Stimulated activated CD4-positive, alpha-beta T cell treated with anti-CD3 and anti-CD28 coated beads, Interleukin-15, amount 100 ng/mL, for 24 hours (primary cell): ENCODE measurements at regions not wholly inside any gene's neighbourhood (a gene's known extent, or its start where the extent isn't known, plus 50 kb on each side); places are given as distances from the start of the nearest gene placed in this dataset.
"Not testable (repeated sequence)": the region's sequence is repeated elsewhere in the genome, so short reads cannot be mapped to it uniquely, and the experiment has no call there.

Source experiments
- DNase-seq: peaks from one replicate; pipeline ENCODE4 v3.0.0-alpha.2; 2020

GRCh38 chr6:92495242-92495641, 924.1 kb downstream of the EPHA7 start:
- DNase-seq, result no peak

DNA sequence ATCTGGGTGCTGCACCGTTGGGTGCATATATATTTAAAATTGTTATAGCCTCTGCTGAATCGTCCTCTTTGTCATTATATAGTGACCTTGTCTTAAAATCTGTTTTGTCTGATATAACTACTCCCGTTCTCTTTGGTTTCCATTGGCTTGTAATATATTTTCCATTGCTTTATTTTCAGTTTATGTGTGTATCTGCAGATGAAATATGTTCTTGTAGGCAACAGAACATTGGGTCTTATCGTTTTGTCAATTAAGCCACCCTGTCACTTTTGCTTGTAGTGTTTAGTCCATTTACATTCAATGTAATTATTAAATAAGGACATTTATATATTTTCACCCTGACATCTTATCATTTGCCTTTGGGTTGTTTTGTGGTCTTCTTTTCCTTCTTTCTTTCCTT, 933.9 kb downstream of the EPHA7 start:
- DNase-seq, result no peak

GRCh38 chr6:92479831-92480230, 939.5 kb downstream of the EPHA7 start:
- DNase-seq, result no peak

- DNase-seq, result no peak
Measured at GRCh38 chr6:92473056-92473455, 946.3 kb downstream of the EPHA7 start.

DNA sequence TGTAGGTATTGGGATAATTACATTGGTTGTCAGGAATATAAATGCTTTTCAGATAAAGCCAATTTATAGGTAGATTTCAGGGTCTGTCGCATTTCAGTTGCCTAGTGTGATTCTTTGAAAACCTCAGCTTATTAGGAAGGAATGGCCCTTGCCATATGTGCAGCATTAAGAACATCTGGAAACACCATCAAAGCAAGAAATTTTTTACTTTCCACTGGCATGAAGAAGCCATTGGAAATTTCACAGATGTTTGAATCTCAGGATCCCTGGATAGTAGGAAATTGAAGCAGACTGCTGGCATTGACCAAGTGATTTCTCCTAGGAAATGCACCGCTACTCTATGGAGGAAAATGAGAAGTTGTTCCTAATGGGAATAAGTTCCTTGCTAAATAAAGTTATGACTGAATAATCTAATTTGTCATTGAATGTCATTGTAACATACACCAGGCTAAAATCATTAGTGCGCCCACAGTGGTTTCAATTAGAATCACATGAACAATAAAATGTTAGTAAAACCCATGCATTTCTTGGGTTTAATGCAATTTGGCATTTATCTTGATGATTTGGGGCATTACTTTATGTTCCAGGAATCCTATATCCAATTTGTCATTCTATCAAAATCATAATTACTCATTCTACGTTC, 950.1 kb downstream of the EPHA7 start:
- DNase-seq, result no peak

GRCh38 chr6:92468066-92468465, 951.3 kb downstream of the EPHA7 start:
- DNase-seq, result no peak

GRCh38 chr6:92460133-92460532, 959.2 kb downstream of the EPHA7 start:
- DNase-seq, result no peak

DNA sequence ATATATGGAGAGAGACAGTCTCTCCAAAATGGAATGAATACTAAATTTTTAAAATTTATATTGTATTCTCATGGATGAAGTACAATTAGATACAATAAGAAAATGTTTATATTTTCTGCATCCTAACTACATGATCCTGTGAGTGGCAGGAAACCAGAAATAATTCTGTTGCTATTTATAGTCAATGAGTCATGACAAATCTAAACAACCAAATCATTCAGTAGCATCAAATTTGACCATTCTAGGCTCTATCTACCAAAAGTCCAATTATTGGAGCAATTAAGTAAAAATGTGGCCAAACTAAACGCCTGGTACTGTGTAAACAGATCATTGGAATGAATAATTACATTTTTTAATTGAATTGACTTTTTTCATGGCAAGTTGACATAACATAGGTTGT, 959.8 kb downstream of the EPHA7 start:
- no peak for DNase-seq

DNA sequence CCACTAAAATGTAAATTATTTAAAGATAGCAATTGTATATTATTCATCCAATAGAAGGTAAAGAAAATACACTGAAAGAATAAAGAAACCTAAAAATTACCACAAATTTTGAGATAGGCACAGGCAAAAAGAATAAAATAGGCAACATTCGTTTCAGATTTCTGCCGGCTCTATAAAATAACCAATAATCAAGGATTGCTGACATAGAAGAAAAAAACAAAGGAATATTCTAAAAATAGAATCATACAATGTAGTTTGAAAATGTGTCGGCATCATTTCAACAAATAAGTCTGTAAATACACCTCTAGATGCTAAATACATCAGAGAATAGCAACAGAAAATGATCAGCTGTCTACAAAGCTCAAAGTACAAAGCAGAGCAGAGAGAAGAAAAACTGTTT, 973.3 kb downstream of the EPHA7 start:
- no peak for DNase-seq

DNA sequence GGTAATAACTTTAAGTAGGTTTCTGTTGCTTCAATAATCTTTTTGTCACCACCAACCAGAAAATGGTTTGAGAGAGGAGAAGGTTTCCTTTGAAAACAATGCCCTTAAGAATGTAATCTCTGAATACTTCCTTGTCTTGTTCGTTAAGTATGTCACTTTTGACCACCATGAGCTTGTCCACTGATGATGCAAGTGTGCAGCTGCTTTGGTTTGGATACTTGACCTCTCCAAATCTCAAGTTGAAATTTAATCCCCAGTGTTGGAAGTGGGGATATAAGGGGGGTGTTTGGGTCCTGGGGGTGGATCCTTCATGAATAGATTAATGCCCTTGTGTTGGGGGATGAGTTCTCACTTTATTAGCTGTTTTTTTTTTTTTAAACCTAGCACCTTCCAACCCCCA, 985.4 kb downstream of the EPHA7 start:
- no peak for DNase-seq

DNA sequence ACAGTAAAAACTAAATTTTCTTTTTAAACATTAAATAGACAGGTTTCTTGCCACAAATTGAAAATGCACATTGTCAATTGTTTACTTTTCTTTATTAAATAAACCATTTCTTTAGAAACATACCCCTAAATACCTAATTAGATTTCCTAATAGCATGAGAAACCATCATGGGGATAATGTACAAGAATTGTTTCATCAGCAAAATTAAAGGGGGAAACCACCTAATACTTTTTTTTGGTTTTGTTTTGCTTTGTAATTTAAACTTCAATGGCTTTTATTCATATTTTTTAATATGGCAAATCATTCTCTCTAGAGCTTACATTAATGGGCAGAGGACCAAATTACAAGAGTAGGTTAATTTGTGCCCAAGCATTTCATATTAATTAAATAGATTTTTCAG, 987.9 kb downstream of the EPHA7 start:
- no peak for DNase-seq

- no peak for DNase-seq
Measured at GRCh38 chr6:92428448-92428847, 990.9 kb downstream of the EPHA7 start.

DNA sequence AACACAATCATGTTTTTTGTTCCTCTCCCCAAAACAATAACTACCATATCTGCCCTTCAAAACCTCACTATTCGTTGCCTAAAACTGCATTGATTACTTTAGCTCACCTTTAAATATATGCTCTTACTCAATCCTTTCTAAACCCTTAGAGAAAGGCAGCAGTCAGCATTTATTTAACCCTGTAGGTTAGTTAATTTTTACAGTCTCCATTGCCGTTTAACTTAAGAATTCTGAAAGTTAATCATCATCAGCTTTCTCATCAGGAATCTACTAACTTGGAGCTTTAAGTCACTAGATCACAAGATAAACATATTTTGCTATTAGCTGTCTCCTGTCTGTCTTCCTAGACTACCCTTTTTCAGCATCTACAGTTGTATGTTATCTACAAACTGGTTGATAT, 991.9 kb downstream of the EPHA7 start:
- DNase-seq, result no peak

- no peak for DNase-seq
Measured at GRCh38 chr6:92415656-92416055, 1003.7 kb downstream of the EPHA7 start.

DNA sequence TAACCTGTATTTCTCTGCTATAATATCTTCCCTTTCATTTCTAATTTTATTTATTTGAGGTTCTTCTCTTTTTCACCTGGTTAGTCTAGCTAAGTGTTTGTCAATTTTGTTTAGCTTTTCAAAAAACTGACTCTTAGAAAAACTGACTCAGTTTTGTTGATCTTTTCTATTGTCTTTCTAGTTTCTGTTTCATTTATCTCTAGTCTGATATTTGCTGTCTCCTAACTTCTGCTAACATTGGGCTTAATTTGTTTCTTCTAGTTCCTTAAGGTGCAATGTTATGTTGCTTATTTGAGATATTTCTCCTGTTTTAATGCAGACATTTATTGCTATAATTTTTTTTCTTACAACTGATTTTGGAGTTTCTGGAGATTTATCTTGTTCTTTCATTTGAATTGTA, 1011.0 kb downstream of the EPHA7 start:
- DNase-seq, result no peak

DNA sequence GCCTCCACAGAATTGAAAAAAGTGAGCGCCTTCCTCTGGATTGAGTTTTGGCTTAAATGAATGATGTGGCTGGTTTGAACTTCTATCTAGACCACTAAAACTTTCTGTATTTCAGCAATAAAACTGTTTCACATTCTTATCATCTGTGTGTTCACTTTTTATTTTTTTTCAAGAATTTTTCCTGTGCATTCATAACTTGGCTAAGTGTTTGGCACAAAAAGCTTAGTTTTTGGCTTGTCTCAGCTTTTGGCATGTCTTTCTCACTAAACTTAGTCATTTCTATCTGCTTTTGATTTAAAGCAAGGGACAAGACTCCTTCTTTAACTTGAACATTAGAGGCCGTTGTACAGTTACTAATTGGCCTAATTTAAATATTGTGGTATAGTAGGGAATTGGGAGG, 1015.1 kb downstream of the EPHA7 start:
- DNase-seq, result no peak

- no peak for DNase-seq
Measured at GRCh38 chr6:92399911-92400310, 1019.4 kb downstream of the EPHA7 start.

- DNase-seq, result not testable (repeated sequence)
Measured at GRCh38 chr6:92388706-92389105, 1030.7 kb downstream of the EPHA7 start.

DNA sequence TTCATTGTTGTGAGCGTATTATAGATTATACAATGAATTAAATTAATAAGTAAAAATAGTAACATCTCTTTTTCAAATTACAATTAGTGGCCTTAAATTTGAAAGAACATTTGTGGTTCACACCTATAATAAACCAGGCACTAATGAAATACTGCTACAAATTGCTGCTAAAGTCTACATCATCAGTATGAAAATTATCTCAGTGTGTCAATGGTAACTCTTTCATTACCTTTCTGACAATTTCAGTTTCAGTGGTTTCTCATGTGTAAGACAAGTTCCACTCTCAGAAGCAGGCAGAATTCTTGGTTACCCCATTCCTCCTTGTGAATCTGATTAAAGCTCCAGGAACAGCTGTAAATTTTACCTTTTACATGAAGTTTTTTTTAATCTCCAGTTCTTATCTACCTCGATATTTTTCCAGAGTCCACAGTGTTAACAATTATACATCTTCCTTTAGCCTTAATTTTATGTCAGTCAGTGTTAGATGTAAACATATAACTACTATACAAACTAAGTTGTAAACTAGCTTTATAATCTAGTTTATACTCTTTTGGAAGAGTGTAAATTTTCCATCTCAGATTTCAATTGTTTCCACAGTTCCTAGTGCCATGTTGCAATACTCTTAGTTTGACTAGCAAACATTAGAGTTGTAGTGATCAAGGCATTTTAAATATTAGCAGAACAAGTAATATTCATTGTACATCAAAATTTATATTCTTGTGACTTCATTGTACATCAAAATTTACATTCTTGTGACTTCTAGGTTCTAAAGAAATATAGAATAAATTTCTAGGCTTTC, 1038.4 kb downstream of the EPHA7 start:
- no peak for DNase-seq

- no peak for DNase-seq
Measured at GRCh38 chr6:92377137-92377536, 1042.2 kb downstream of the EPHA7 start.

DNA sequence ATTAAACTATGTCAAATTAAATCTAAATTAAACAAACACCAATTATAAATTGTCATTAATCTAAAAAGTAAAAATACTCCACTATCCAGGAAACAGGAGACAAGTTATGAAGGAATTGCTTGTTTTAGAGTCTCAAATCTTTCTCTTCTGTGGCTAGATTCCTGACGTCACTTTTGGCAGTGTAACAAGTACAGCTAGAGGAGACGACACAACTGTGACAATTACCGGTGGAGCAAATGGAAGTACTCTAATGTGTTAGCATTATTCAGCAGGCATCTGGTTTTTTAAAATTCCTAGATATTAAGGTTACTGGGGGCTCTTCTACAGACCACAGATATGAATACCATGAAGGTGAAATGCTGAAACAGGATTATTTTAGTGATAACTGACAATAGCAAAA, 1042.7 kb downstream of the EPHA7 start:
- no peak for DNase-seq

GRCh38 chr6:92371211-92372208, 1047.8 kb downstream of the EPHA7 start:
- no peak for DNase-seq

DNA sequence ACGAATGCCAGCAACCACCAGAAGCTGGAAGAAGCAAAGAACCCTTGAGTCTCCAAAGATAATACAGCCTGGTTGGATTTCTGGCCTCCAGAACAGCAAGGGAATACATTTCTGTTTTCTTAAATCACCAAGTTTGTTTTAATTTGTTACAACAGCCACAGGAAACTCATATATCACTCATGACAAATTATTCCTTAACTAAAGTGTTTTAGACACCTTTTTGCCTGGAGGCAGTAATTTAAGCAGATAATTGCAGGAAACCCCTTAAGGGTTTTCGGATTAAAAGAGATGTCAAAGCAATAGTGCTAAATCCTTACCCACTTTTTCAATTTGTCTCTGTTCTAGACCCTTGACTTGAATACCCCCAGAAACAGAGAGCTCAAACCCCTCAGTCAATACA, 1050.0 kb downstream of the EPHA7 start:
- no peak for DNase-seq
